OCI-LY1 (cell line): ENCODE measurements at regions not wholly inside any gene's neighbourhood (a gene's known extent, or its start where the extent isn't known, plus 50 kb on each side); places are given as distances from the start of the nearest gene placed in this dataset.

Source experiments
- CTCF ChIP-seq: fragments of 200-600 bp; sonication (generic), shearing (Covaris generic); IDR thresholded peaks from 2 replicates; pipeline ENCODE4 v1.5.1; 2017; ENCODE audit warnings: mild to moderate bottlenecking, antibody characterized with exemption, low read length, moderate library complexity, mixed read lengths
- EZH2 ChIP-seq: fragments of 200-600 bp; sonication (generic), shearing (Covaris generic); IDR thresholded peaks from 2 replicates; pipeline ENCODE4 v1.8.0; 2017; ENCODE audit warnings: borderline replicate concordance, mixed run types, mild to moderate bottlenecking, antibody characterized with exemption, low read length, moderate library complexity, mixed read lengths

- TF ChIP-seq CTCF: no peak
- no peak for TF ChIP-seq EZH2
These were observed 143.7 kb upstream of the CCDC68 start for GRCh38 chr18:55102958-55103456.
